ENCODE measurements at regions not wholly inside any gene's neighbourhood (a gene's known extent, or its start where the extent isn't known, plus 50 kb on each side); places are given as distances from the start of the nearest gene placed in this dataset.

- DNase-seq (ENCODE audit: low read depth), result no peak
- TF ChIP-seq CTCF (conservative IDR thresholded peaks at IDR 0.05; ENCODE audit: low read length), result no peak
- H3K4me3 ChIP-seq (ENCODE audit: low read length), result no peak overlapping the region
Measured at GRCh38 chr5:56282951-56283350, 49.8 kb upstream of the ANKRD55 start.
